Activated effector memory CD4-positive, alpha-beta T cell treated with anti-CD3 and anti-CD28 coated beads, Interleukin-2, amount 50 U/mL, for 16 hours (primary cell): ENCODE measurements at regions not wholly inside any gene's neighbourhood (a gene's known extent, or its start where the extent isn't known, plus 50 kb on each side); places are given as distances from the start of the nearest gene placed in this dataset.
"Not testable (repeated sequence)": the region's sequence is repeated elsewhere in the genome, so short reads cannot be mapped to it uniquely, and the experiment has no call there.

Experiments used
- DNase-seq: peaks from one replicate; pipeline ENCODE4 v3.0.0-alpha.2; 2020

DNA sequence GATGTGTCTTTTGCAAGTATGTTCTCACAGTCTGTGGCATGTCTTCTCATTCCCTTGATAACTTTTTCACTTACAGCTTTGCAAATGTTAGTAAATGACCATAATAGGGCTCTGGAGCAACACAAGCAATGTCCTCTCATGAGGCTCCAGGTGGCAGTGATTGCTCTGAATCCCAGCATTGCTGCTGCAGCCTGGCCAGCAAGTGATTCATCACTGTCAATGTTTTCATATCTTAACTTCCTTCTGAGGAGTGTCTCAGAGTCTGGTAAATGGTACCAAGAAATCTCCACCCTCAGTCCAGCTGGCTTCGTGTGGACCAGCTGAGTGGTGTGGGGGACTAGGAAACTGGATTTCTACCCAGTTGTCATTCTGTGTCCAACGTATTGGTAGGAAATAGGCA, 139.6 kb downstream of the MYLK4 start:
- DNase-seq: no peak

DNA sequence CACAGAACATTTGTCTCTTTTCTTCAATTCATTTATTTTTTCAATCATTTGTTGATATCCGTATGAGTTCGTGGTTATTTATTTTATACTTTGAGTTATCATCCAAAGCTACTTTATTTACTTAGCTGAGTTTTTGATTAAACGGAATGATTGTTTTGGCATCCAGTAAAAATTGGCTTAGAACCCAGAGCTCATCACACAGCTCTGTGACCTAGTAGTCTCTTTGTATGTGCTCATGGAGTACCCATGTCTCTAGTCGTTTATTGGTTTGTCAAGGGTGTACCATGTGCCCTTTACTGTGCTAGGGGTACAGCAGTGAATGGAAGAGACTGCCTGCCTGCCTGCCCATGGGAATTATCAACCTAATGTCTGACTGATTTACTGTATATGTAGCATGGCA, 142.2 kb downstream of the MYLK4 start:
- no peak for DNase-seq

DNA sequence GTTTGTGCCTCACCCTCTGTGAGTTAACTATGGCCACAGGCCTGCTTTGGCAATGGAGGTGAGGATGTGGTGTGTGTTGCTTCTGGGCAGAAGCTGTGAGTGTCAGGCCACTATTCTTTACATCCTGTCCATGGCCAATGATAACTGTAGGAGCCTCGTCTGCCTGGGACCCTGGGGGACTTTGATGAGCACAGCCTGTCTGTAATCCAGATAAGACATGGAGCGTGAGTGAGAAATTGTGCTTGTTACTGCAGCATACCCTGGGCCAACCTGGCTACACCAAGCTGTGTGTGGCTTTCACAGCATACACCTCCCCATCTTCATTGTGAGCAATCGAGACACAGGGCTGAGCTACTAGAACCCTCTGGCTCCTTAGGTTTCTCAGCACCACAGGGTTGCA, 150.4 kb downstream of the MYLK4 start:
- DNase-seq: no peak

DNA sequence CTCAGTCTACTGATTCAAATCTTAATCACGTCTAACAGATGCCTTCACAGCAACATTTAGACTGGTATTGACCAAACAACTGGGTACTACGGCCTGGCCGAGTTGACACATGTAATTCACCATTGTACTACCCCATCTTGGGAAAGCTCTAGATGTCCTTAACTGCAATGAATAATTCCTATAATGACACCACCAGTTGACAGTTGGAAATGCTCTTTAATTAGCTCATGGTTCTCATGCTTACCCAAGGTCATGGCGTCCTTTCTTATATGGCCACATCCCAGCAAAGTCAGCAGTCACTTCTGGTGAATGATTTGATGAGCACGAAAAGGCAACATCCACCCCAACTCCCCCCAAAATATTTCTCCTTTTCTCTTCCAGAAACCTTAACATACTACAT, 150.9 kb downstream of the MYLK4 start:
- no peak for DNase-seq

DNA sequence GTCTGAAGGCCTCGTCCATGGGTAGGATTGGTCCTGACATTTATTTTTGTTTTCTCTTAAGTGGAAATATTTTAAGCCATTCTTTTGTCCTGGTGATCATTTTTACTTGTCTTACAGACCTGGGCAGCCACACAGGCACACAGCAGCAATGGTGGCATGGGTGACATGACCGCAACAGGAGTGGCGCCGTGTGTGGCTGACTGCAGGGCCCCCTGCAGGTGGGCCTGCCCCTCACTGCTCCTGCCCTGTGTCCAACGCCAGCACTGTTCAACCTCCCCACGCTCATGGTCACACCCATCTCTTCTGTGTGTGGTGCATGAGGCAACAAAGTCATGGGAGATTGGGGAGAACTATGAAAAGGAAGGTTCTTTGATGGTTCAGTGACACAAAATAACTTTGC, 151.9 kb downstream of the MYLK4 start:
- DNase-seq: no peak

DNA sequence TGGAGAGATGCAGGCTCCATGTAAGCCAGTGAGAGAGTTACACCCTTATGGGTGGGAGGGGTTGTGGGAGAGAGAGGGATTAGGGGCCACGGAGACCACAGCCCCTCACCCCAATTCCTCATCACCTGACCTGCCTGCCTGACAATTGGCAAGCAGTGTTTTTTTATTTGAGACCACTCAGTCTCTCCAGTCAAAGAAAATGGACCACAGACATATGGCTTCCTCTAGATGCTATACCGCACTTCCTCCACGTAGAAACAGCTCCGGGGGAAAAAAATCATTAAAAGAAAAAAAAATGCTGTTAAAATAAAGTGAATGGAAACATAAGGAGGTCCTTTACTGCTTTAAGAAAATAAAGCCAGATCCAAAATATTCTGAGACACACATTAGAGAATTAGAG, 152.7 kb downstream of the MYLK4 start:
- no peak for DNase-seq

DNA sequence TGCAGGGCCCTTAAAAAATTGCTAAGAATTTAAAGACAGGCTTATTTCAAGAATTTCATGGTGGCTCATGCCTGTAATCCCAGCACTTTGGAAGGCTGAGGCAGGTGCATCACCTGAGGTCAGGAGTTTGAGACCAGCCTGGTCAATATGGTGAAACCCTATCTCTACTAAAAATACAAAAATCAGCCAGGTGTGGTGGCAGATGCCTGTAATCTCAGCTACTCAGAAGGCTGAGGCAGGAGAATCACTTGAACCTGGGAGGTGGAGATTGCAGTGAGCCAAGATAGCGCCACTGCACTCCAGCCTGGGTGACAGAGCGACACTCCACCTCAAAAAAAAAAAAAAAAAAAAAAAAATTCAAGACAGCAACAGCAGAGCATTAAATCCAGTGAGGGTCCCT, 153.3 kb downstream of the MYLK4 start:
- DNase-seq: not testable (repeated sequence)

DNA sequence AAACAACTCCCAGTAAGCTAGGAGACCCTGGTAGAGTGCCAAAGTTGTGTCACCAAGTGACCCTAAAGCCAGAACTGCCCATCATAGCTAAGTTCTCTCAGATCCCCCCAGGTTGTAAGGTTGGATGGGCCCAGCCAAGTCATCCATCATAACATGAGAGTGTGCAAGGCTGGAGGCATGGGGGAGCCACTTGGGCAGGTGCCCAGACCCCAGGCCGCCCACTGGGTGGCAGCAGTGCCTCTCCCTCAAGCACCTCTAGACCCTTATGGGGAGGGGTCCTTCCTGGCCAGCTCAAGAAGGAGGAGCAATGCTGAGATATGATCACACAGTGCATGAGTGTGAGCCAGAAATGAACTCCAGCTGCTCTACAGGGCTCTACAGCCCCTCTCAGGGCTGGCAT, 154.5 kb downstream of the MYLK4 start:
- DNase-seq: no peak

DNA sequence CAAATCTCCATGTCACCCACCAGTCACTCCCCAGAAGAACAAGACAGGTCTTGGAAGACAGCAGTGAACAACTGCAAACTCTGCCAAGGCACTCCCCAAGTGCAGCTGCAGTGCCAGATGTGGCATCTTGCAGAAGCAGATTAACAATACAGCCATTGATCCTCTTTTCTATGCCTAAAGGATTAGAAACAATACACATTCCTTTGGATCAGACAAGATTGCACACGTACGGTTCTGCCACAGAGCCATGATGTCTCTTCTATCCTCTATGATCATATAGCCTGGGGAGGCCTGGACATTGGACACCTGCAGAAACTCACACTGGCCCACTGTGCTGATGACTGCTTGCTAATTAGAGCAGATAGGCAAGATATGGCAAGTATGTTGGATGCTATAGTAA, 155.9 kb downstream of the MYLK4 start:
- no peak for DNase-seq

DNA sequence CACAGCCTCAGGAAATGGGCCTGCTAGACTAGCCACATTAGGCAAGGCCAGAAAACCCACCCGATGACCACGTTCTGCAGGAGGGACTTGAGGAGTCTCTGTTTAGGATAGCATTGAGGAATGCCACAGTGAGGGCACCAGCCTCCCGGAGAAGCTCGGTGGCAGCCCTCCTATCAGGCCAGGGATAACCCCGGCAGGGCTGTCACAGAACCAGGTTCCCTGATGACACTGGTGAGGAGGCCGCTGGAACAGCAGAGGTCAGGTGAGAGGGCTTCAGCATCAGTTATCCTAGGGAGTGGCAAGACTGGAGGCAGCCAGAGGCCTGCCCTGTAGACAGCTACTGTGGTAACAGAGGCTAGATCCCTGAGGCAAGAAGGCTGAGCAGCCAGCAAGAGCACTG, 157.6 kb downstream of the MYLK4 start:
- DNase-seq: no peak

DNA sequence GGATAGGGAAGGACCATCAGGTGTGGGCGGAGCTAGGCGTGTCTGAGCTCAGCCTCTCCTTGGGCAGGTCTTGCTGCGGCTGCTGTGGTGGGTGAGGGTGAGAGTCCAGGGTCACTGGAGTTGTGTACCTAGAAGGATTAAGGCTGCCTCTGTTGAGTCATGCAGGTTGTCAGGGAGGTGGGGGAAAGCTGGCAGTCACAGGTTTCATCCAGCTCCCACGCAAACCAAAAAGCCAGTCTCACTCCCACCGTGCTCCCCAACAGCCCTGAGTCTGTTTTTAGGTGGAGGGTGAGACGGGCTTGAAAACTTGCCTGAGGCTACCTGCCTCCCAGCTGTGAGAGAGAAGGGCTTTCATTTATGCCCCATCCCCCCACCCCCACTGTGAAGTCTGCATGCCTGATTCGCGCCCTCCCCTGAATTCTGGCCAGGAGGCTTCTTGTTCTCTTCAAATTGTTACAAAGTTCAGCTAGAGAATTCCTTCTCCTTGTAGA, 161.5 kb downstream of the MYLK4 start:
- DNase-seq: no peak

DNA sequence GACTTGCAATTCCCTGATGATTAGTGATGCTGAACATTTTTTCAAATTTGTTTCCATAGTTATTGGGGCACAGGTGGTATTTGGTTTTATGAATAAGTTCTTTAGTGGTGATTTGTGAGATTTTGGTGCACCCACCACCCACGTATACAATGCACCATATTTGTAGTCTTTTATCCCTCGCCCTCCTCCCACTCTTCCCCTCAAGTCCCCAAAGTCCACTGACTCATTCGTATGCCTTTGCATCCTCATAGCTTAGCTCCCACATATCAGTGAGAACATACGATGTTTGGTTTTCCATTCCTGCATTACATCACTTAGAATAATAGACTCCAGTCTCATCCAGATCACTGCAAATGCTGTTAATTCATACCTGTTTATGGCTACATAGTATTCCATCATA, 167.3 kb downstream of the MYLK4 start:
- DNase-seq: no peak

DNA sequence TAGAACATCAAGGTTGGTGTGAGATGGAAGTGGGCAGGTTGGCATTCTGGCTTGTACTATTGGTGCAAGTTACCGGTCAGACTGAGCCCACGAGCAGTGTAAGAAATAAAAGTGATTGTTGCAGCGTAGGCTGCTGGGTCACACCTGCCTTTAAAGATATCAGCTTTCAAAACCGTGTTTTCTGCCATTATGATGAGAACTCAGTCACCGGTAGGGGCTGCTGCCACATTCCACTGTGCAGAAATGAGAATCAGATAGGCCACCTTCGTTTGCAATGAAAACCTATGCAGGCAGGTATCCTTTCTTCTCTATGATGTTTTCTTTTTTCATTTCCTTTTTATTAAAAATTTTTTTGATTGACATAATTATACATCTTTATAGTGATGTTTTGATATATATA, 168.5 kb downstream of the MYLK4 start:
- DNase-seq: no peak

DNA sequence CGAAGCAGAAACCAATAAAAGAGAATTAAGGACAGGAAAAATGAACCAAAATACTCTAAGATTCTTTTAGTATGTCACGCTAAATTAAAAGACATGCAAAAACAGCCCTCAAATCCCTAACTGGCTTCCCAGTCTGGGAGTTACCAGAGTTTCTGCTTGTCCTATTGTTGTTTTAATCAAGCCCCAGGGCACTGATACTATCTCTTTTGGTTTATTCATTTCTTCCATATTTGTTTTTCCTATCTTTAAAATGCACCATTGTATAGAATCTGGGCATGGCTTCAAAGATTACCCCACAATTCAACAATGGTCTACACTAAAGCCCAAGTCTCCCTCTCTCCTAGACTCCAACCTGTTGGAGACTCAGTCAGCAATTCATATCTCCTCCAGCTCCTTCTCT, 169.1 kb downstream of the MYLK4 start:
- no peak for DNase-seq

DNA sequence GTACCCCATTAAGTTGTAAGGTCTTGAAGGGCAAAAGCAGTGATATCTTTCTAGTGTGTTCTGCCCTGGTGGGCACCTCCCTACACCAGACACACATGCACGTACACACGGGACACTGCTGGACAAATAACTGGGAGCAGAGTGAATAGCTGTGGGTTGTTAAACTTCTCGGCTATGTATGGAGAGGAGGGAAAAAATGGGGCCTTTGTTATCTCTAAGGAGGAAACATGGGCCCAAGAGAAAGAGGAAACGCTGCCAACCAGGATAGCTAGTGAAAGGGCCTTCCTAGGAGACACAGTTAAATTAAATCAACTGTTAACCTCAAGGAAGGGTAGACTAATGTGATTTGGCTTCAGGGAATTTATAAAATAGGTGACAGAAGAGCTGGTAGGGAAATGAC, 169.7 kb downstream of the MYLK4 start:
- no peak for DNase-seq

DNA sequence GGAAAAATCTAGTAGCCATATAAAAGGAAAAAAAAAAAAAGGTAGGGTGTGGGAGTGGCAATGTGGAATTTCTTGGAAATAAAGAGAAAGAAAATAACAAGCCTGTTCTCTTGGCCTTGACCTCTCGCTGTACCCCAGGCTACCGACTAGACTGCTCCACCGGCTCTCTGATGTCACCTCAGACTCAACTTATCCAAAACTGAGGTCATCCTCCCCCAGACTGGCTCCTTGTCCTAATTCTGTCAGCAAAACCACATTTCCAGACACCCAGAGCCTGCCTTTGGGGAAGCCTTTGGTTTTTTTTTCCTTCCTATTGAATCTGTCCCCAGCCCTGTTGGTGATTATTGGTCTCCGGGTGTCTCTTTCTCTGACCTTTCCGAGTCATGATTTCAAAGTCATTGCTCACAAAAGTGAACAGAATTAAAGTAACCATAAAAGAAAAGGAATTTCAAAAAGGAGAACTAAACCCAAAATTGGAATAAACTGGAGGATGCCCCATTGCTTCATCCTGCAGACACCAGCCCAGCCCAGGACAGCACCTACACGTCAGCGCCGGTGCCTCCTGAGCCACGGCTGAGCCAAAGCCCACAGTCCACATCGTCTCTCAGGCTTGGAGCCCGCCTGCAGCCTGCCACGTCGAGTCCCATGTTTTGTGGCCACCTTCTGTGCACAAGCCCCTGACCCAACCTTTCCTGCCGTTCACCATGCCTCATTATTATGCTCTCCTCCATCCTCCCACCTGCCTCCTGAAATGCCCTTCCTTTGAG, 170.7 kb downstream of the MYLK4 start:
- no peak for DNase-seq

DNA sequence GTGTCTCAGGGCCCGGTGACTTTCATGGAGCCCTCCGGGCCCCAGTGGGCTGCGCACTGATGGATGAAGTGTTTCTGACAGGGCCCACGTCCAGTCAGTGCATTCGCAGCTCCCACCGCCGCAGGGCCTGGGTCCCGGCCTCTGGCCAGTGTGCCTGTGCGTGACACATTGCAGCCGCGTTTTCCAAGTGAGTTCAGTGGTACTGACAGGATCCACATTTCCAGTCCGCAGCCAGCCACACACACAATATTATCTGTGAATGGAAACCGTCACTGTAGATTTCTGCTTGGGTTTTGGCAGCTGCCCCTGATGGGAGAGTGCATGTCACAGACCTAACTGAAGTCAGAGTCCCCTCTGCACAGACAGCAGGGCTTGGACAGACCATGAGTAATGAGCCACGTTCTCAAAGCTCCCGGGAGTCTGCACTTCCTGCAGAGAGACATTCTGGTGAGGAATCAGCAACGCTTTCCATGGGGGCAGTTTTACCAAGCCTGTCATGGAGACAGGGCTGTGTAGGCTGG, 171.4 kb downstream of the MYLK4 start:
- no peak for DNase-seq

DNA sequence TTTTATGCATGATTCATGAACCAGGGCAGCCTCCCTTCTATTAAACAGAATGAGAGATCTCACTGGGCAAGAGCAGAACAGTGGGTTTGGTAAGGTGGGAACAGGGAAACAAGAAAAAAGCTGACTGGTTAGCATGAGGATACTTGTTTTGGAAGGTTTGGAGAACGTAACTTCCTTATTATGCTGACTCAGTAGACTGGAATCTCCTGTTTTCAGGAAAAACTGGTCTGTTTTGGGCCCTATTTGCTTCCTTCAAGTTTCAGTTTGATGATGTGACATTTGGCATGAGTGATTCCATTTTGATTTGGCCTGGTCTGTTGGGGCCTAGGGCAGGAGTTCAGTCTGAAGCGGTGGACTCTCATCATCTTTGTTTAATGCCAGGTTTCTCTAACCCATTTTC, 172.0 kb downstream of the MYLK4 start:
- DNase-seq: no peak

DNA sequence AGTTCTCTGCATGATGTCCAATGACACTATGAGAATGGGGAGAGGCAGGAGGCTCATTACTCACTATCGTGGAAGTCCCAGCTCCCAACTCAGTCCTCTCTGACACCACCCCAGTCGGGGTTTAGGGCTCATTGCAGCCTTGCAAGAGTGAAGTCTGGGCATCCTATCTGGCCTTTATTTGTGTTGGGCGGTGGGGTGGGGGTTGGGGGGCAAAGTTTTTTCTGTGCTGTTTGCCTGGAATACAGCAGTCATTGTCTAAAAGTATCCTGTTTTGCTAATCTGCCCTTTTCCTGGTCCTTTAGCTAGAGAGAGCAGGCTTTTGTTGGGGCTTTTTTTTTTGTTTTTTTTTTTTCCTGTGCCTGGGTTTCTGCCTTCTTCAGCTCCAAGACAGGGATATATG, 174.2 kb downstream of the MYLK4 start:
- no peak for DNase-seq

DNA sequence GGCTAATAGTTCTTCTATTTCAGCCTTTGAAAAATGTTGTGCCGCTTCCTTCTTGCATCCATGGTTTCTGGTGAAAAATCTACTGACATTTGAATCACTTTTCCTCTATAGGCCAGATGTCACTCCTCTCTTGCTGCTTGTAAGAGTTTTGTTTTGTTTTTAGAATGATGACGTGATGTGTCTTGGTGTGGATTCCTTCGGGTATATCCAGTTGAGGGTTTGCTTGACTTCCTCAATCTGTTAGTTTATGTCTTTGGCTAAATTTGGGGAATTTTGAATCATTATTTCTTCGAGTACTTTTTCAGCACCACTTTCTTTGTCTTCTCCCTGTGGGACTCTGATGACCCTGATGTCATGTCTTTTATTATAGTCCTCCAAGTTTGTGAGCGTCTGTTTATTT, 175.5 kb downstream of the MYLK4 start:
- no peak for DNase-seq

DNA sequence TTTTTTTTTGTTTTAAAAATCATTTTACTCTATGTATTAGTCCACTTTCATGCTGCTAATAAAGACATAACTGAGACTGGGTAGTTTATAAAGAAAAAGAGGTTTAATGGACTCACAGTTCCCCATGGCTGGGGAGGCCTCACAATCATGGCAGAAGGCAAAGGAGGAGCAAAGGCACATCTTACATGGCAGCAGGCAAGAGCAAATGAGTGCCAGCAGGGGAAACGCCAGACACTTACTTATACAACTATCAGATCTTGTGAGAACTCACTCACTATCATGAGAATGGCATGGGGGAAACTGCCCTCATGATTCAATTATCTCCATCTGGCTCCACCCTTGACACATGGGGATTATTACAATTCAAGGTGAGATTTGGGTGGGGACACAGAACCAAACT, 181.3 kb downstream of the MYLK4 start:
- DNase-seq: not testable (repeated sequence)

DNA sequence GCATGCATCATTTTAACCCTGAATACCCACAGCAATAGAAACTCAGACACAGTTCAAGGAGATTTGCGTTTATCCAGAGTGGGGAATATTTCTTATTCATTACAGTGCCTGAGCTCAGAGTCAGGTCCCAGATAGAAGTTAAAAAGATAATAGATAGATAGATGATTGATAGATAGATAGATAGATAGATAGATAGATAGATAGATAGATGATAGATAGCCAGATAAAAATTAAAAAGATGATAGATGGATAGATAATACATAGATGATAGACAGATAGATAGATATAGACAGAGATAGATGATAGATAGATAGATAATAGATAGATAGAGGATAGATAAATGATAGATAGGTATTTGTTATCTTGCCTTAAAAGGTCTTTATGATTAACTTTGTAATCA, 184.7 kb downstream of the MYLK4 start:
- no peak for DNase-seq

DNA sequence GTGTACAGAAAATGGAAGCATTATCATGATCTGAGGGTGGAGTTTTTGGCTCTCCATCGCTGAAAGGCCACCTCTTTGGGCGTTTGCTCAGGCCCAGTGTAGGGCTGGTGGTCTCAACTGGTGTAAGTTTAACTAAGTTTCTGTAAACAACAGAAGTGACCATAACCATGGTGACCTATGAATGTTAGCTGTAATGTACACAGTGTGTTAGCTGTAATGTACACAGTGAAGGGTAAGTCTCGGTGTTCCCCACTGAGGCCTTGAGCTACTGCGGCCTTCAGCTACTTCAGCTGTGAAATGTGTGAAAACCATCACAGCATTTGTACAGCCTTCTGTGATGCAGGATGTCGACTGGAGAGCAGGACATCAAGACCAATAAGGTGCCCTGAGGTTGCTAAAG, 185.2 kb downstream of the MYLK4 start:
- no peak for DNase-seq

DNA sequence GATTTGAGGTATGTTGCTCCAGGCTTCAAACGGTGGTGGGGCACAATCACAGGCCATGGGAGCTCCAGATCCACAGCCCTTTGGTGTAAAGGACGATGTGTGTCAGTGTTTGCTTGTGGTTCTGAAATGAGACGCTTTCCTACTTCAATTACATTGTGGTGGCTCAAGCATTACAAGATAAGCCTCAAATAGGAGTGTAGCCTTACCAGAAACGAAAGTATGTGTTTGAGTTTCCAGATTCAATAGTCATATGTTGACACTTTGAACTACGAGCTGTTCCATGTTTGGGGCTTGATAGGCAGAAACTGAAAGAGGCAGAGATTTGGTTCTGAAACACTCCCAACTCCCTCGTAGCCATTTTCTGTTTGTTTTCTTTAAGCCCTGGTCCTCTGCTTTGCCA, 187.1 kb downstream of the MYLK4 start:
- no peak for DNase-seq
